GM18505 (cell line): ENCODE measurements at regions not wholly inside any gene's neighbourhood (a gene's known extent, or its start where the extent isn't known, plus 50 kb on each side); places are given as distances from the start of the nearest gene placed in this dataset.
A peak's percentile ranks its signal among the peaks of the same experiment; 100 is the strongest.

Experiments
- ATAC-seq: cut with Tn5 transposase; IDR thresholded peaks from one replicate; pipeline ENCODE4 v1.9.1; 2021; ENCODE audit not compliant: unreplicated experiment
- POLR2A ChIP-seq: IDR thresholded peaks from 4 replicates; pipeline ENCODE4 v1.6.1; 2011; ENCODE audit warnings: borderline replicate concordance; ENCODE audit not compliant: insufficient read depth, insufficient read length; ENCODE audit errors: extremely low read depth

- no peak for TF ChIP-seq POLR2A
- no peak for ATAC-seq
Measured at GRCh38 chr2:150141226-150142001, 346.1 kb downstream of the RND3 start.

- no peak for ATAC-seq
- no peak for TF ChIP-seq POLR2A
Measured at GRCh38 chr2:150140777-150141176, 346.7 kb downstream of the RND3 start.

- ATAC-seq: no peak
- TF ChIP-seq POLR2A: no peak
Measured at GRCh38 chr2:150138587-150138986, 348.9 kb downstream of the RND3 start.

GRCh38 chr2:150137338-150138069 is 350.0 kb downstream of the RND3 start:
- no peak for TF ChIP-seq POLR2A

GRCh38 chr2:150136893-150137292 is 350.6 kb downstream of the RND3 start:
- no peak for ATAC-seq
- TF ChIP-seq POLR2A: no peak

More at GRCh38 chr2:150137338-150138069, 350.0 kb downstream of the RND3 start:
- no peak for ATAC-seq

- no peak for ATAC-seq
- TF ChIP-seq POLR2A: no peak
Measured at GRCh38 chr2:150136401-150136800, 351.1 kb downstream of the RND3 start.

- no peak for ATAC-seq
- TF ChIP-seq POLR2A: no peak
Measured at GRCh38 chr2:150135223-150135883, 352.1 kb downstream of the RND3 start.

- TF ChIP-seq POLR2A: no peak
- ATAC-seq: no peak
Measured at GRCh38 chr2:150134223-150134857, 353.1 kb downstream of the RND3 start.

- no peak for TF ChIP-seq POLR2A
Measured at GRCh38 chr2:150133623-150134022, 353.8 kb downstream of the RND3 start.

GRCh38 chr2:150129921-150130575 is 357.4 kb downstream of the RND3 start:
- TF ChIP-seq POLR2A: no peak
- no peak for ATAC-seq

More at GRCh38 chr2:150133623-150134022, 353.8 kb downstream of the RND3 start:
- peak; percentile 94 for ATAC-seq

- ATAC-seq: no peak
- no peak for TF ChIP-seq POLR2A
Measured at GRCh38 chr2:150127995-150128394, 359.5 kb downstream of the RND3 start.

- no peak for ATAC-seq
- TF ChIP-seq POLR2A: no peak
Measured at GRCh38 chr2:150127346-150127990, 360.0 kb downstream of the RND3 start.
